ENCODE measurements at regions not wholly inside any gene's neighbourhood (a gene's known extent, or its start where the extent isn't known, plus 50 kb on each side); places are given as distances from the start of the nearest gene placed in this dataset.
"Not testable (repeated sequence)": the region's sequence is repeated elsewhere in the genome, so short reads cannot be mapped to it uniquely, and the experiment has no call there.

DNA sequence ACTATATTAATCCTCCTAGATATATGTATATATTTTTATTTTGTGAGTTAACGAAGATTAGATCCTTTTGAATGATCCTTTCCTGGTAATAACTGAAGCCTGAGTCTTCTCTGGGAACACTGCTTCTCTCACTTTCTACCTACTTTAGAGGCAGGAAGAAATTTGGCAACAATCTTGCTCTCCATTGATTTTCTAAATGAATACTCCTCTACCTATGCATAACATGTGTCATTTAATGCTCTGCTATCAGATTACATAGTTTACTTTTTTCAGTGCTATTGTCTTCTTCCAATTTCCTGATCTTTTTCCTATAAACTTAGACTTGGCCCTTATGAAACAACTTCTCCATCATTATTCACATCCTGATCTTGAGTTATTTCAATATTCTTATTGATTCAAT, 60.4 kb upstream of the PDHA2 start:
- H3K9me3 Mint-ChIP-seq = peaks cover 7% of the 10 kb centered on the region
- no peak for DNase-seq (ENCODE audit: low read depth, low spot score)
- no peak overlapping the region for H3K4me3 Mint-ChIP-seq
- H3K36me3 Mint-ChIP-seq (ENCODE audit: low read depth) = no peaks in the 10 kb centered on the region
- TF ChIP-seq, protein P1, sequence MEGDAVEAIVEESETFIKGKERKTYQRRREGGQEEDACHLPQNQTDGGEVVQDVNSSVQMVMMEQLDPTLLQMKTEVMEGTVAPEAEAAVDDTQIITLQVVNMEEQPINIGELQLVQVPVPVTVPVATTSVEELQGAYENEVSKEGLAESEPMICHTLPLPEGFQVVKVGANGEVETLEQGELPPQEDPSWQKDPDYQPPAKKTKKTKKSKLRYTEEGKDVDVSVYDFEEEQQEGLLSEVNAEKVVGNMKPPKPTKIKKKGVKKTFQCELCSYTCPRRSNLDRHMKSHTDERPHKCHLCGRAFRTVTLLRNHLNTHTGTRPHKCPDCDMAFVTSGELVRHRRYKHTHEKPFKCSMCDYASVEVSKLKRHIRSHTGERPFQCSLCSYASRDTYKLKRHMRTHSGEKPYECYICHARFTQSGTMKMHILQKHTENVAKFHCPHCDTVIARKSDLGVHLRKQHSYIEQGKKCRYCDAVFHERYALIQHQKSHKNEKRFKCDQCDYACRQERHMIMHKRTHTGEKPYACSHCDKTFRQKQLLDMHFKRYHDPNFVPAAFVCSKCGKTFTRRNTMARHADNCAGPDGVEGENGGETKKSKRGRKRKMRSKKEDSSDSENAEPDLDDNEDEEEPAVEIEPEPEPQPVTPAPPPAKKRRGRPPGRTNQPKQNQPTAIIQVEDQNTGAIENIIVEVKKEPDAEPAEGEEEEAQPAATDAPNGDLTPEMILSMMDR (conservative IDR thresholded peaks at IDR 0.05) = no peak
- no peak overlapping the region for H3K27ac Mint-ChIP-seq (ENCODE audit: unreplicated experiment)
- H3K4me1 Mint-ChIP-seq = no peaks in the 10 kb centered on the region
- H3K27me3 Mint-ChIP-seq (ENCODE audit: low read depth) = no peaks in the 10 kb centered on the region

DNA sequence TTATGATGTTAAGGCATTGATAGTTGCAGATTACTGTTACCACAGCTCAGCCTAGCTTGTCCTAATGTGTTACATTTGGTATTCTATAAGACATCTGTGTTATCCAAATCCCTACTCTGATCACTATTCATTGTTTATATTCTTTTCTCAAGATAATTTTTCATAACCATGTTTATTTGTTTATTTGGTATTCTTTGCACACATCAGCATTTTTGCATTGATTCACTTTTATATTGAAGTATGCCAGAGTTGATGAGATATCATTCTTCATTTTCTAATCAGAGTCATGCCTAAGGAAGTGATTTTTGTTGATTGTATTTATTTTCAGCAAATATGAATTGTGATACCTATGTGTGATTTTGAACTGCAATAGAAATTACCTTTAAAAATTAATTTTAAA, 61.2 kb upstream of the PDHA2 start:
- Mint-ChIP-seq H3K27me3 (ENCODE audit: low read depth) (no peaks in the 10 kb centered on the region), H3K27ac (ENCODE audit: unreplicated experiment) (no peak overlapping the region), H3K4me3 (no peak overlapping the region), H3K9me3 (peaks cover 7% of the 10 kb centered on the region), H3K4me1 (no peaks in the 10 kb centered on the region), H3K36me3 (ENCODE audit: low read depth) (no peaks in the 10 kb centered on the region)
- TF ChIP-seq, protein P1 (conservative IDR thresholded peaks at IDR 0.05) = no peak
- no peak for DNase-seq (ENCODE audit: low read depth, low spot score)

DNA sequence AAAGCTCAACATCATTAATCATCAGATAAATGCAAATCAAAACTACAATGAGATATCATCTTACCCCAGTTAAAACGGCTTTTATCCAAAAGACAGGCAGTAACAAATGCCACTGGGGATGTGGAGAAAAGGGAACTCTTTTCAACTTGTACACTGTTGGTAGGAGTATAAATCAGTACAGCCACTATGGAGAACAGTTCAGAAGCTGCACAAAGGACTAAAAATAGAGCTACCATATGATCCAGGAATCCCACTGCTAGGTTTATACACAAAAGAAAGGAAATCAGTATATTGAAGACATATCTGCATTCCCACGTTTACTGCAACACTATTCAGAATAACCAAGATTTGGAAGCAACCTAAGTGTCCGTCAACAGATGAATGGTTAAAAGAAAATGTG, 69.3 kb upstream of the PDHA2 start:
- H3K4me1 Mint-ChIP-seq; DNase-seq (ENCODE audit: low read depth, low spot score); H3K27me3 Mint-ChIP-seq (ENCODE audit: low read depth); H3K27ac Mint-ChIP-seq (ENCODE audit: unreplicated experiment); H3K36me3 Mint-ChIP-seq (ENCODE audit: low read depth); H3K4me3 Mint-ChIP-seq: not testable (repeated sequence)
- peaks cover 10% of the 10 kb centered on the region for H3K9me3 Mint-ChIP-seq

- Mint-ChIP-seq H3K27me3 (ENCODE audit: low read depth) (no peaks in the 10 kb centered on the region), H3K36me3 (ENCODE audit: low read depth) (no peaks in the 10 kb centered on the region), H3K27ac (ENCODE audit: unreplicated experiment) (no peak overlapping the region), H3K4me3 (no peak overlapping the region), H3K9me3 (peaks cover 5% of the 10 kb centered on the region), H3K4me1 (peaks cover 6% of the 10 kb centered on the region)
- DNase-seq (ENCODE audit: low read depth, low spot score) = no peak
- TF ChIP-seq, protein P1 (conservative IDR thresholded peaks at IDR 0.05) = no peak
Measured at GRCh38 chr4:95764961-95765360, 74.9 kb upstream of the PDHA2 start.

GRCh38 chr4:95761871-95762270, 78.0 kb upstream of the PDHA2 start:
- peaks cover 10% of the 10 kb centered on the region for H3K4me1 Mint-ChIP-seq
- no peak for DNase-seq (ENCODE audit: low read depth, low spot score)
- H3K9me3 Mint-ChIP-seq = peaks cover 5% of the 10 kb centered on the region
- TF ChIP-seq, protein P1 (conservative IDR thresholded peaks at IDR 0.05) = no peak
- H3K27ac Mint-ChIP-seq (ENCODE audit: unreplicated experiment) = no peak overlapping the region
- no peaks in the 10 kb centered on the region for H3K36me3 Mint-ChIP-seq (ENCODE audit: low read depth)
- no peak overlapping the region for H3K4me3 Mint-ChIP-seq
- H3K27me3 Mint-ChIP-seq (ENCODE audit: low read depth) = no peaks in the 10 kb centered on the region

GRCh38 chr4:95761426-95761825, 78.5 kb upstream of the PDHA2 start:
- Mint-ChIP-seq H3K27ac (ENCODE audit: unreplicated experiment) (no peak overlapping the region), H3K36me3 (ENCODE audit: low read depth) (no peaks in the 10 kb centered on the region), H3K9me3 (peaks cover 5% of the 10 kb centered on the region), H3K4me1 (peaks cover 10% of the 10 kb centered on the region), H3K27me3 (ENCODE audit: low read depth) (no peaks in the 10 kb centered on the region), H3K4me3 (no peak overlapping the region)
- DNase-seq (ENCODE audit: low read depth, low spot score) = no peak
- TF ChIP-seq, protein P1 (conservative IDR thresholded peaks at IDR 0.05) = no peak

DNA sequence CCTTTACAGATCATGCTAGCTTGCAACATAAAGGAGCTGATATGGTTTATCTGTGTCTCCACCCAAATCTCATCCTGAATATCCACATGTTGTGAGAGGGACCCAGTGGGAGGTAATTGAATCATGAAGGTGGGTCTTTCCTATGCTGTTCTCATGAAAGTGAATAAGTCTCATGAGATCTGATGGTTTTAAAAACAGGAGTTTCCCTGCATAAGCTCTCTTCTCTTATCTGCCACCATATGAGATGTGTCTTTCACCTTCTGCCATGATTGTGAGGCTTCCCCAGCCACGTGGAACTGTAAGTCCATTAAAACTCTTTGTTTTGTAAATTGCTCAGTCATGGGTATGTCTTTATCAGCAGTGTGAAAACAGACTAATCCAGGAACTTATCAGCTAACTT, 79.2 kb upstream of the PDHA2 start:
- H3K36me3 Mint-ChIP-seq (ENCODE audit: low read depth); DNase-seq (ENCODE audit: low read depth, low spot score); H3K27me3 Mint-ChIP-seq (ENCODE audit: low read depth); H3K9me3 Mint-ChIP-seq; H3K4me3 Mint-ChIP-seq; H3K27ac Mint-ChIP-seq (ENCODE audit: unreplicated experiment): not testable (repeated sequence)
- peaks cover 10% of the 10 kb centered on the region for H3K4me1 Mint-ChIP-seq
